ENCODE measurements at regions not wholly inside any gene's neighbourhood (a gene's known extent, or its start where the extent isn't known, plus 50 kb on each side); places are given as distances from the start of the nearest gene placed in this dataset.

DNA sequence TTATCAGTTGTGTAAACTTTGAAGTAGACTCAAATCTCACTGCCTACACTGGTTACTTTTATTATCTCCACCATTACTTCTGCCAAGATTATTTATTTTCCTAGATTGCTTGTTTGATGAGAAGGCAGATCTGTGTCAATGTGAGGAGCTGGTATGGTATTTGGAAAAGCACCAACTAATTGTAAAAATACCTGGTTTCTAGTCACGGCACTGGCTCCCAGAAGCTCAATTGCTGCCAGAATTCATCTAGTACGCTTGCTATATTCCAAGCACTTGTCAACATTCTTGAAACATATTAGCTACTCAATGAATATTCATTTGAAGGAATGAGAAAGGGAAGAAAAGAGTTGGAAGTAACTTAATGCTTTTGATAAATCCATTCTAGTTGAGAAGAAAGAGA, 1376.8 kb upstream of the ADGRL3 start (continued):
- TF ChIP-seq TSC22D2 (CRISPR knock-in tag; IDR thresholded peaks at IDR 0.05; ENCODE audit: borderline replicate concordance) (no peak), ZNF569 (CRISPR knock-in tag; IDR thresholded peaks at IDR 0.05; ENCODE audit: borderline replicate concordance) (no peak)
- TF ChIP-seq, protein P1, sequence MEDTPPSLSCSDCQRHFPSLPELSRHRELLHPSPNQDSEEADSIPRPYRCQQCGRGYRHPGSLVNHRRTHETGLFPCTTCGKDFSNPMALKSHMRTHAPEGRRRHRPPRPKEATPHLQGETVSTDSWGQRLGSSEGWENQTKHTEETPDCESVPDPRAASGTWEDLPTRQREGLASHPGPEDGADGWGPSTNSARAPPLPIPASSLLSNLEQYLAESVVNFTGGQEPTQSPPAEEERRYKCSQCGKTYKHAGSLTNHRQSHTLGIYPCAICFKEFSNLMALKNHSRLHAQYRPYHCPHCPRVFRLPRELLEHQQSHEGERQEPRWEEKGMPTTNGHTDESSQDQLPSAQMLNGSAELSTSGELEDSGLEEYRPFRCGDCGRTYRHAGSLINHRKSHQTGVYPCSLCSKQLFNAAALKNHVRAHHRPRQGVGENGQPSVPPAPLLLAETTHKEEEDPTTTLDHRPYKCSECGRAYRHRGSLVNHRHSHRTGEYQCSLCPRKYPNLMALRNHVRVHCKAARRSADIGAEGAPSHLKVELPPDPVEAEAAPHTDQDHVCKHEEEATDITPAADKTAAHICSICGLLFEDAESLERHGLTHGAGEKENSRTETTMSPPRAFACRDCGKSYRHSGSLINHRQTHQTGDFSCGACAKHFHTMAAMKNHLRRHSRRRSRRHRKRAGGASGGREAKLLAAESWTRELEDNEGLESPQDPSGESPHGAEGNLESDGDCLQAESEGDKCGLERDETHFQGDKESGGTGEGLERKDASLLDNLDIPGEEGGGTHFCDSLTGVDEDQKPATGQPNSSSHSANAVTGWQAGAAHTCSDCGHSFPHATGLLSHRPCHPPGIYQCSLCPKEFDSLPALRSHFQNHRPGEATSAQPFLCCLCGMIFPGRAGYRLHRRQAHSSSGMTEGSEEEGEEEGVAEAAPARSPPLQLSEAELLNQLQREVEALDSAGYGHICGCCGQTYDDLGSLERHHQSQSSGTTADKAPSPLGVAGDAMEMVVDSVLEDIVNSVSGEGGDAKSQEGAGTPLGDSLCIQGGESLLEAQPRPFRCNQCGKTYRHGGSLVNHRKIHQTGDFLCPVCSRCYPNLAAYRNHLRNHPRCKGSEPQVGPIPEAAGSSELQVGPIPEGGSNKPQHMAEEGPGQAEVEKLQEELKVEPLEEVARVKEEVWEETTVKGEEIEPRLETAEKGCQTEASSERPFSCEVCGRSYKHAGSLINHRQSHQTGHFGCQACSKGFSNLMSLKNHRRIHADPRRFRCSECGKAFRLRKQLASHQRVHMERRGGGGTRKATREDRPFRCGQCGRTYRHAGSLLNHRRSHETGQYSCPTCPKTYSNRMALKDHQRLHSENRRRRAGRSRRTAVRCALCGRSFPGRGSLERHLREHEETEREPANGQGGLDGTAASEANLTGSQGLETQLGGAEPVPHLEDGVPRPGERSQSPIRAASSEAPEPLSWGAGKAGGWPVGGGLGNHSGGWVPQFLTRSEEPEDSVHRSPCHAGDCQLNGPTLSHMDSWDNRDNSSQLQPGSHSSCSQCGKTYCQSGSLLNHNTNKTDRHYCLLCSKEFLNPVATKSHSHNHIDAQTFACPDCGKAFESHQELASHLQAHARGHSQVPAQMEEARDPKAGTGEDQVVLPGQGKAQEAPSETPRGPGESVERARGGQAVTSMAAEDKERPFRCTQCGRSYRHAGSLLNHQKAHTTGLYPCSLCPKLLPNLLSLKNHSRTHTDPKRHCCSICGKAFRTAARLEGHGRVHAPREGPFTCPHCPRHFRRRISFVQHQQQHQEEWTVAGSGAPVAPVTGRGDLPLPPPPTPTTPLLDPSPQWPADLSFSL (CRISPR knock-in tag; IDR thresholded peaks at IDR 0.05), result no peak
- TF ChIP-seq, protein P2, sequence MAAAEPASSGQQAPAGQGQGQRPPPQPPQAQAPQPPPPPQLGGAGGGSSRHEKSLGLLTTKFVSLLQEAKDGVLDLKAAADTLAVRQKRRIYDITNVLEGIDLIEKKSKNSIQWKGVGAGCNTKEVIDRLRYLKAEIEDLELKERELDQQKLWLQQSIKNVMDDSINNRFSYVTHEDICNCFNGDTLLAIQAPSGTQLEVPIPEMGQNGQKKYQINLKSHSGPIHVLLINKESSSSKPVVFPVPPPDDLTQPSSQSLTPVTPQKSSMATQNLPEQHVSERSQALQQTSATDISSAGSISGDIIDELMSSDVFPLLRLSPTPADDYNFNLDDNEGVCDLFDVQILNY (CRISPR knock-in tag; conservative IDR thresholded peaks at IDR 0.05), result no peak
- TF ChIP-seq, protein P3, sequence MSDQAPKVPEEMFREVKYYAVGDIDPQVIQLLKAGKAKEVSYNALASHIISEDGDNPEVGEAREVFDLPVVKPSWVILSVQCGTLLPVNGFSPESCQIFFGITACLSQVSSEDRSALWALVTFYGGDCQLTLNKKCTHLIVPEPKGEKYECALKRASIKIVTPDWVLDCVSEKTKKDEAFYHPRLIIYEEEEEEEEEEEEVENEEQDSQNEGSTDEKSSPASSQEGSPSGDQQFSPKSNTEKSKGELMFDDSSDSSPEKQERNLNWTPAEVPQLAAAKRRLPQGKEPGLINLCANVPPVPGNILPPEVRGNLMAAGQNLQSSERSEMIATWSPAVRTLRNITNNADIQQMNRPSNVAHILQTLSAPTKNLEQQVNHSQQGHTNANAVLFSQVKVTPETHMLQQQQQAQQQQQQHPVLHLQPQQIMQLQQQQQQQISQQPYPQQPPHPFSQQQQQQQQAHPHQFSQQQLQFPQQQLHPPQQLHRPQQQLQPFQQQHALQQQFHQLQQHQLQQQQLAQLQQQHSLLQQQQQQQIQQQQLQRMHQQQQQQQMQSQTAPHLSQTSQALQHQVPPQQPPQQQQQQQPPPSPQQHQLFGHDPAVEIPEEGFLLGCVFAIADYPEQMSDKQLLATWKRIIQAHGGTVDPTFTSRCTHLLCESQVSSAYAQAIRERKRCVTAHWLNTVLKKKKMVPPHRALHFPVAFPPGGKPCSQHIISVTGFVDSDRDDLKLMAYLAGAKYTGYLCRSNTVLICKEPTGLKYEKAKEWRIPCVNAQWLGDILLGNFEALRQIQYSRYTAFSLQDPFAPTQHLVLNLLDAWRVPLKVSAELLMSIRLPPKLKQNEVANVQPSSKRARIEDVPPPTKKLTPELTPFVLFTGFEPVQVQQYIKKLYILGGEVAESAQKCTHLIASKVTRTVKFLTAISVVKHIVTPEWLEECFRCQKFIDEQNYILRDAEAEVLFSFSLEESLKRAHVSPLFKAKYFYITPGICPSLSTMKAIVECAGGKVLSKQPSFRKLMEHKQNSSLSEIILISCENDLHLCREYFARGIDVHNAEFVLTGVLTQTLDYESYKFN (CRISPR knock-in tag; conservative IDR thresholded peaks at IDR 0.05), result no peak
